ENCODE measurements at regions not wholly inside any gene's neighbourhood (a gene's known extent, or its start where the extent isn't known, plus 50 kb on each side); places are given as distances from the start of the nearest gene placed in this dataset.
"Not testable (repeated sequence)": the region's sequence is repeated elsewhere in the genome, so short reads cannot be mapped to it uniquely, and the experiment has no call there.

DNA sequence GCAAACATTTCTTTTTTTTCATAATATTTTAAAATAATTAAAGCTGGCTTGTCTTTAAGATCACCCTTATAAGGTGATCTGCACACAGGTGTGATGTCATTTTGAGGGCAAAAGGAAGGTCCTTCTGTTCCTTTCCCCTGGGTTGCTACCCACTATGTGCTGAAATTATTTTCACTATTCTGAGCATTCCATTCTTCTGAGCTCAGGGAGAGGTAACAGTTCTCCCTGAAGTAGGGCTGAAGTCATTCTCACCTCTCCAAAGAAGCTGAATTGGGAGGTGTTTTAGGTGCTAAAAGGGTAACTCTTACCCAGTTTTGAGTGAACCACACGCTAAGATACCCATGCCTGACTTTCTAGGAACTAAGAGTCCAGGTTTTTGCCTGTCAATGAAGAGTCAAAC, 247.6 kb downstream of the SLC4A3 start (continued):
- TF ChIP-seq, protein P1, sequence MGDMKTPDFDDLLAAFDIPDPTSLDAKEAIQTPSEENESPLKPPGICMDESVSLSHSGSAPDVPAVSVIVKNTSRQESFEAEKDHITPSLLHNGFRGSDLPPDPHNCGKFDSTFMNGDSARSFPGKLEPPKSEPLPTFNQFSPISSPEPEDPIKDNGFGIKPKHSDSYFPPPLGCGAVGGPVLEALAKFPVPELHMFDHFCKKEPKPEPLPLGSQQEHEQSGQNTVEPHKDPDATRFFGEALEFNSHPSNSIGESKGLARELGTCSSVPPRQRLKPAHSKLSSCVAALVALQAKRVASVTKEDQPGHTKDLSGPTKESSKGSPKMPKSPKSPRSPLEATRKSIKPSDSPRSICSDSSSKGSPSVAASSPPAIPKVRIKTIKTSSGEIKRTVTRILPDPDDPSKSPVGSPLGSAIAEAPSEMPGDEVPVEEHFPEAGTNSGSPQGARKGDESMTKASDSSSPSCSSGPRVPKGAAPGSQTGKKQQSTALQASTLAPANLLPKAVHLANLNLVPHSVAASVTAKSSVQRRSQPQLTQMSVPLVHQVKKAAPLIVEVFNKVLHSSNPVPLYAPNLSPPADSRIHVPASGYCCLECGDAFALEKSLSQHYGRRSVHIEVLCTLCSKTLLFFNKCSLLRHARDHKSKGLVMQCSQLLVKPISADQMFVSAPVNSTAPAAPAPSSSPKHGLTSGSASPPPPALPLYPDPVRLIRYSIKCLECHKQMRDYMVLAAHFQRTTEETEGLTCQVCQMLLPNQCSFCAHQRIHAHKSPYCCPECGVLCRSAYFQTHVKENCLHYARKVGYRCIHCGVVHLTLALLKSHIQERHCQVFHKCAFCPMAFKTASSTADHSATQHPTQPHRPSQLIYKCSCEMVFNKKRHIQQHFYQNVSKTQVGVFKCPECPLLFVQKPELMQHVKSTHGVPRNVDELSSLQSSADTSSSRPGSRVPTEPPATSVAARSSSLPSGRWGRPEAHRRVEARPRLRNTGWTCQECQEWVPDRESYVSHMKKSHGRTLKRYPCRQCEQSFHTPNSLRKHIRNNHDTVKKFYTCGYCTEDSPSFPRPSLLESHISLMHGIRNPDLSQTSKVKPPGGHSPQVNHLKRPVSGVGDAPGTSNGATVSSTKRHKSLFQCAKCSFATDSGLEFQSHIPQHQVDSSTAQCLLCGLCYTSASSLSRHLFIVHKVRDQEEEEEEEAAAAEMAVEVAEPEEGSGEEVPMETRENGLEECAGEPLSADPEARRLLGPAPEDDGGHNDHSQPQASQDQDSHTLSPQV (IDR thresholded peaks at IDR 0.05): no peak
- TF ChIP-seq POLR2G (IDR thresholded peaks at IDR 0.05; ENCODE audit: low read depth, low read length): no peak
- no peak for TF ChIP-seq TEAD4 (IDR thresholded peaks at IDR 0.05; ENCODE audit: low read length)
- TF ChIP-seq TEAD4 (CRISPR knock-in tag; IDR thresholded peaks at IDR 0.05; ENCODE audit: borderline replicate concordance): no peak
- TF ChIP-seq, protein P2, sequence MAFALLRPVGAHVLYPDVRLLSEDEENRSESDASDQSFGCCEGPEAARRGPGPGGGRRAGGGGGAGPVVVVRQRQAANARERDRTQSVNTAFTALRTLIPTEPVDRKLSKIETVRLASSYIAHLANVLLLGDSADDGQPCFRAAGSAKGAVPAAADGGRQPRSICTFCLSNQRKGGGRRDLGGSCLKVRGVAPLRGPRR (CRISPR knock-in tag; IDR thresholded peaks at IDR 0.05): no peak
- no peak for TF ChIP-seq RFX5 (IDR thresholded peaks at IDR 0.05; ENCODE audit: low read depth, low read length)
- TF ChIP-seq EHMT2 (IDR thresholded peaks at IDR 0.05): no peak
- TF ChIP-seq GATA2 (CRISPR knock-in tag; IDR thresholded peaks at IDR 0.05): no peak
- TF ChIP-seq FOXA1 (IDR thresholded peaks at IDR 0.05; ENCODE audit: borderline replicate concordance): no peak
- no peak for TF ChIP-seq ZNF197 (CRISPR knock-in tag; IDR thresholded peaks at IDR 0.05; ENCODE audit: low read depth)
- TF ChIP-seq TOE1 (IDR thresholded peaks at IDR 0.05; ENCODE audit: borderline replicate concordance): no peak
- no peak for TF ChIP-seq TOE1 (CRISPR knock-in tag; IDR thresholded peaks at IDR 0.05; ENCODE audit: borderline replicate concordance, low read depth)
- TF ChIP-seq, protein P3, sequence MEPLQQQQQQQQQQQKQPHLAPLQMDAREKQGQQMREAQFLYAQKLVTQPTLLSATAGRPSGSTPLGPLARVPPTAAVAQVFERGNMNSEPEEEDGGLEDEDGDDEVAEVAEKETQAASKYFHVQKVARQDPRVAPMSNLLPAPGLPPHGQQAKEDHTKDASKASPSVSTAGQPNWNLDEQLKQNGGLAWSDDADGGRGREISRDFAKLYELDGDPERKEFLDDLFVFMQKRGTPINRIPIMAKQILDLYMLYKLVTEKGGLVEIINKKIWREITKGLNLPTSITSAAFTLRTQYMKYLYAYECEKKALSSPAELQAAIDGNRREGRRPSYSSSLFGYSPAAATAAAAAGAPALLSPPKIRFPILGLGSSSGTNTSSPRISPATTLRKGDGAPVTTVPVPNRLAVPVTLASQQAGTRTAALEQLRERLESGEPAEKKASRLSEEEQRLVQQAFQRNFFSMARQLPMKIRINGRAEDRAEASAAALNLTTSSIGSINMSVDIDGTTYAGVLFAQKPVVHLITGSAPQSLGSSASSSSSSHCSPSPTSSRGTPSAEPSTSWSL (CRISPR knock-in tag; IDR thresholded peaks at IDR 0.05; ENCODE audit: borderline replicate concordance): no peak
- no peak for TF ChIP-seq POLR2AphosphoS2 (IDR thresholded peaks at IDR 0.05; ENCODE audit: low read length)

DNA sequence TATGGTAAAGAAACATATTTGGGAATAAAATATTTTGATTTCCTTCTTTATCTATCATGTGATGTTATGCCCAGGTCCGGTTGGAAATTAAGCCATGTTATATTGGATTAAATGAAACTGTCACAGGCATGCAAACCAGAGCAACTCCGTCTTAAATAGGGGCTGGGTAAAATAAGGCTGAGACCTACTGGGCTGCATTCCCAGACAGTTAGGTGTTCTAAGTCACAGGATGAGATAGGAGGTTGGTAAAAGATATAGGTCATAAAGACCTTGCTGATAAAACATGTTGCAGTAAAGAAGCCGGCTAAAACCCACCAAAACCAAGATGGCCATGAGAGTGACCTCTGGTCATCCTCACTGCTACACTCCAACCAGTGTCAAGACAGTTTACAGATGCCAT, 248.6 kb downstream of the SLC4A3 start:
- CTCF ChIA-PET (ENCODE audit: low intra/inter-chr PET ratio): not testable (repeated sequence)

More for the DNA sequence above, 248.6 kb downstream of the SLC4A3 start:
- 0% methylated on average over 2 of the region's 3 CpGs for WGBS (ENCODE audit: insufficient coverage, low coverage, missing lambda C conversion rate)
- H3K4me1 ChIP-seq (replicated peaks in 1 of 2; ENCODE audit: control insufficient read depth in 2 of 2, insufficient read depth in 2 of 2, low read length in 2 of 2); POLR2A ChIA-PET; H3K27ac ChIP-seq (ENCODE audit: extremely low read depth, low read depth, low read length); BruUV-seq (replicated peaks); H3K9me3 ChIP-seq (replicated peaks; ENCODE audit: control insufficient read depth, insufficient read depth, low read depth, low read length); H3K9me1 ChIP-seq (ENCODE audit: control insufficient read depth, insufficient read depth, low read length); ATAC-seq; H3K79me2 ChIP-seq (ENCODE audit: control insufficient read depth, insufficient read depth, low read length); DNase-seq (ENCODE audit: extremely low read depth in 1 of 4, low spot score in 3 of 4); H3K4me2 ChIP-seq (ENCODE audit: insufficient read depth, low read length); H2AFZ ChIP-seq (ENCODE audit: low read depth, low read length); H4K20me1 ChIP-seq (replicated peaks; ENCODE audit: control insufficient read depth, insufficient read depth, low read length); H3K9ac ChIP-seq (ENCODE audit: insufficient read depth in 1 of 2, low read depth in 2 of 2, low read length in 2 of 2); FAIRE-seq; intact Hi-C loops (cut with micrococcal nuclease); in situ Hi-C loops (cut with MboI); H3K27me3 ChIP-seq (ENCODE audit: control insufficient read depth in 2 of 2, insufficient read depth in 2 of 2, low read length in 2 of 2); H3K4me3 ChIP-seq; H3K36me3 ChIP-seq (ENCODE audit: control insufficient read depth, insufficient read depth, low read length): not testable (repeated sequence)

Measured in K562 (cell line).